ENCODE measurements at regions not wholly inside any gene's neighbourhood (a gene's known extent, or its start where the extent isn't known, plus 50 kb on each side); places are given as distances from the start of the nearest gene placed in this dataset.
"Not testable (repeated sequence)": the region's sequence is repeated elsewhere in the genome, so short reads cannot be mapped to it uniquely, and the experiment has no call there.

DNA sequence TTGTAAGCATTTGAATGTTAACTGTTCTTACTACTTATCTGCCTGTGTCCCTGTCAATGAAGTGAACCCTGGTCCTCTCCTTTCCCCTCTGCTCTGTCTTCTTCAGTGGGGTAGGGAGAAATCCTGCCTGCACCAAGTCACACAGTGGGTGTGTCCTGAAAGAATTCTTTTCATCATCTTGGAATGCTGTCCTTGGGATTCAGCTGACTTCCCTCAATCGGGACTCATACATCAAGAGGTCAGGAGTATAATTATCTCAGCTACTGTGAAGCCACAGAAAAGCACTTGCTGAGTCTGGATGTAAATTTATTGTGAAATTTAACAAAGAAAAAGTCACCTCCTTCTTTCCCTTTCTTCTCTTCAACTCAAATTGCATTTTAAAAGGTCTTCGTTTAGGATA, 328.5 kb downstream of the SOX4 start:
- peak in 6 of 8 experiments; percentile 54 to 83 (median 78) for ATAC-seq (replicated peaks in 6 of 8)
- WGBS, 10 experiments, result 0 to 50% (median 13%) methylated on average over 1 to 2 of the region's 2 CpGs; no CpG with 5 or more reads in 3 of the 10 experiments
- peaks cover 20 to 28% of the 10 kb centered on the region in 2 donors for H3K4me1 ChIP-seq (replicated peaks in 1 of 2)
- in situ Hi-C loops (cut with MboI; ENCODE audit: low pct_unique_long_range_greater_than_20kb in 2 of 9, low sequenced_read_pairs in 9 of 9, unreplicated experiment in 9 of 9), result no loop called here
- H3K27ac ChIP-seq, result no peak overlapping the region
- H3K4me3 ChIP-seq, result no peak overlapping the region

DNA sequence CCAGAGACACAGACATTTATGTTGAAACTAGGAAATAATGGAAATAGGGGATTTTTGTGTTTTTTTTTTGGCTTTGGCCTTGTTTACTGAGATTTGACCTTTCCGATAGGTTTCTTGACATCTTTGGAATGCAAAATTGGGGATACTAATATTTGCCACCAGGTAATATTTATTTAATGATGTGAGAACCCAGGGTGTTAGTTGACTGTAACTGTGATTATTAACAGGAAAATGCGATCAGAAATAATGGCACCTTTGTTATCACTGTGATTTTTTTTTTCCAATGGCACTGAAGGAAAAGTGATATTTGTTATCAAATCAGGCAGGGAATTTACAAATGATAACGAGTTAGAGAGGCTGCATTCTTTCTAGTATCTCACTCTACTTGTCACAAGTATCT, 330.5 kb downstream of the SOX4 start:
- ATAC-seq (replicated peaks in 6 of 8), result no peak
- in situ Hi-C loops (cut with MboI; ENCODE audit: low pct_unique_long_range_greater_than_20kb in 2 of 9, low sequenced_read_pairs in 9 of 9, unreplicated experiment in 9 of 9), result no loop called here
- 44 to 100% (median 93%) methylated on average over 1 to 3 of the region's 3 CpGs; no CpG with 5 or more reads in 1 of the 10 experiments for WGBS, 10 experiments
- Histone ChIP-seq H3K4me1 (replicated peaks in 1 of 2) (peaks cover 19 to 24% of the 10 kb centered on the region in 2 donors), H3K27ac (no peak overlapping the region), H3K4me3 (no peak overlapping the region)

DNA sequence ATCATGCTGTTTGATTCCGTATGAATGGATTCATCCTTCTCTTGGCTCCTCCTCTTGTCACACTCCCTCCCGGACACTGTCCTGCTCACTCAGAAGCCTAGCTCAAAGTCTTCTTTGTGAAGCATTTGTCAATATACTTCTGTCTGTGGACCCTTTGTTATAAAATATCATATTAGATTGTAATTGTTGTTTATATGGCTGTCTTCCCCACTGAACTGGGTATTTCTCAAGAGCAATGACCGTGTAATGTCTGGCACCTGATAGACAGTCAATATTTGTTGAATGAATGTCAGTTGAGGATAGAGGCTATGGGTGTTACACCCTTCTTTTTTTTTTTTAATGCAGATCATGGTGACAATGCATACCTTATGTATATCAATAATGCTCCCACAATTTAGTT, 335.3 kb downstream of the SOX4 start:
- H3K4me1 ChIP-seq (replicated peaks in 1 of 2), result peaks cover 6 to 15% of the 10 kb centered on the region in 2 donors
- in situ Hi-C loops (cut with MboI; ENCODE audit: low pct_unique_long_range_greater_than_20kb in 2 of 9, low sequenced_read_pairs in 9 of 9, unreplicated experiment in 9 of 9), result no loop called here
- WGBS, 10 experiments, result 4 to 100% (median 70%) methylated on average over 1 to 3 of the region's 3 CpGs
- ATAC-seq (replicated peaks in 6 of 8), result no peak
- no peak overlapping the region for H3K27ac ChIP-seq
- no peak overlapping the region for H3K4me3 ChIP-seq

DNA sequence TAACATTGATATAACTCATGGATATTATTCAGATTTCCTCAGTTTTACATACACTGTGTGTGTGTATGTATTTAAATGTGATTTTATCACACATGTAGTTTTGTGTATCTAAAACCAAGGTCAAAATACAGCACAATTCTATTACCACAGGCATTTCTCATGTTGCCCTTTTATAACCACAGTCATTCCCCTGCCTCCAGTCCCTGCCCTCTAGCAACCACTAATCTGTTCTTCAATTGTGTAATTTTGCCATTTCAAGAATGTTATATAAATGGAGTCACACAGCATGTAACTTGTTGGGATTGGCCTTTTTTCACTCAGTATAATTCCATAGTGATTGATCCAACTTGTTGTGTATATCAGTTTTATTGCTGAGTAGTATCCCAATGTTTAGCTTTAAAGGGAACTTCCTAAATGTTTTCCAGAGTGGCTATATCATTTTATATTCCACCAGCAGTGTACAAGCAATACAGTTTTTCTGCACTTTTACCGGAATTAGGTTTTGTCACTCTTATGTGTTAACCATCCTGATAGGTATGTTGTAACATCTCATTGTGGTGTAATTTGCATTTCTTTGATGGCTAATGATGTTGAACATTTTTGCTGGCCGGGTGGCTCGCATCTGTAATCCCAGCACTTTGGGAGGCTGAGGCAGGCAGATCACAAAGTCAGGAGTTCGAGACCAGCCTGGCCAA, 338.2 kb downstream of the SOX4 start:
- WGBS, 10 experiments, result 90 to 100% (median 98%) methylated on average over 1 to 4 of the region's 4 CpGs; no CpG with 5 or more reads in 6 of the 10 experiments
- no peak overlapping the region for H3K27ac ChIP-seq
- in situ Hi-C loops (cut with MboI; ENCODE audit: low pct_unique_long_range_greater_than_20kb in 2 of 9, low sequenced_read_pairs in 9 of 9, unreplicated experiment in 9 of 9), result no loop called here
- no peak for ATAC-seq (replicated peaks in 6 of 8)
- H3K4me3 ChIP-seq, result no peak overlapping the region
- H3K4me1 ChIP-seq (replicated peaks in 1 of 2), result peaks cover 0 to 4% of the 10 kb centered on the region in 2 donors

DNA sequence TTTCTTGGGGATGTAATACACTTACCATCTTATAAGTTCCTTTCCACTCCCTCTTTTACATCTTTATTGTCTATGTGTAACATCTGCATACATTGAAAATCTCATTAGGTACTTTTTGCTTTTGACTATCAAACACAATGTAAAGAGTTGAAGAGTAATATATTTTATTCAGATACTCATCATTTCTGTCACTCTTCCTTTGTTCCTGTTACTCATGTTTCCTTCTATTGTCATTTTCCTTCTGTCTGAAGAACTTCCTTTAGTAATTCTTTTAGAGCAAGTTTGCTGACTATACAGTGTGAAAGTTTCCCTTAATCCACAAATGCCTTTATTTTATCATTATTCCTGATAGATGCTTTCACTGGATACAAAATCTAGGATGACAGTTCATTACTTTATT, 339.8 kb downstream of the SOX4 start:
- H3K27ac ChIP-seq, result no peak overlapping the region
- no peak overlapping the region for H3K4me3 ChIP-seq
- in situ Hi-C loops (cut with MboI; ENCODE audit: low pct_unique_long_range_greater_than_20kb in 2 of 9, low sequenced_read_pairs in 9 of 9, unreplicated experiment in 9 of 9), result no loop called here
- no peak for ATAC-seq (replicated peaks in 6 of 8)
- peaks cover 0 to 4% of the 10 kb centered on the region in 2 donors for H3K4me1 ChIP-seq (replicated peaks in 1 of 2)

DNA sequence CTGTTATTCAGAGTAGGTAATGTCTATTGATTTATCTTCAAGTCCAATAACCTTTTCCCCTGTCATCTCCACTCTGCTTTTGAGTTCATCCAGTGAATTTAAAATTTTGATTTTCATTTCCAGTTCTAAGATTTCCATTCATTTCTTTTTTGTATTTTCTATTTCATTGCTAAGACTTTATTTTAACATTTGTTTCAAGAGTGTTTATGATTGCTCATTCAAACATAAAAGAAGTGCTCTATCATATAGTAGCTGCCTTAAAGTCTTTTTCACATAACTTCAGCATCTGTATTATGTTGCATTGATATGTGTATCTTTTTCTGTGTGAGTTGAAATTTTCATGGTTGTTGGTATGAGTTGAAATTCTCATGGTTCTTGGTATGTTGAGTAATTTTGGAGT, 341.6 kb downstream of the SOX4 start:
- Histone ChIP-seq H3K27ac (no peak overlapping the region), H3K4me3 (no peak overlapping the region), H3K4me1 (replicated peaks in 1 of 2) (no peaks in the 10 kb centered on the region)
- in situ Hi-C loops (cut with MboI; ENCODE audit: low pct_unique_long_range_greater_than_20kb in 2 of 9, low sequenced_read_pairs in 9 of 9, unreplicated experiment in 9 of 9), result no loop called here
- no peak for ATAC-seq (replicated peaks in 6 of 8)

DNA sequence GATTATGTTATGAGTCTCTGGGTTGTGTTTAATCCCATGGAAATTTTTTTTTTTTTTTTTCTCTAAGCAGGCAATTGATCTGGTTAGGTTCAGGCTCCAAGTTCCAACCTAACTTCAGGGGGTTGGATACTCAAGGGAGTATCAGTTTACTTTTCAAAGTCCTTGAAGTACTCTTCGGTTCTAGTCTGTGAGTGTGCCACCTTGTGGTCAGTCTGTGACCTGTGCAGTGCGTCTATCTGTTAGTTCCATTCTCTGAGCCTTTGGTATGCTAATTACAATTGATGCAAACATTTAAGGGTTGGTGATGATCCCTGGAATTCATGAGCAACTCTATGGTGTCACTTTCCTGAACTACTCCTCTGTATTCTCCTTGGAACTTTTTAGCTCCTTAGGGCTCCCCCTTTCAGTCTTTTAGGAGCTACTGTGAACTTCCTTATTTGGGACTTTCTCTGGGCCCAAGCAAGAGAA, 342.0 kb downstream of the SOX4 start:
- in situ Hi-C loops (cut with MboI; ENCODE audit: low pct_unique_long_range_greater_than_20kb in 2 of 9, low sequenced_read_pairs in 9 of 9, unreplicated experiment in 9 of 9), result no loop called here
- WGBS, 10 experiments, result 0 to 100% (median 60%) methylated on average over 1 to 2 of the region's 2 CpGs; no CpG with 5 or more reads in 4 of the 10 experiments
- no peak overlapping the region for H3K4me3 ChIP-seq
- H3K27ac ChIP-seq, result no peak overlapping the region
- peak in 3 of 8 experiments; percentile 69 to 80 (median 75) for ATAC-seq (replicated peaks in 6 of 8)
- H3K4me1 ChIP-seq (replicated peaks in 1 of 2), result no peaks in the 10 kb centered on the region

DNA sequence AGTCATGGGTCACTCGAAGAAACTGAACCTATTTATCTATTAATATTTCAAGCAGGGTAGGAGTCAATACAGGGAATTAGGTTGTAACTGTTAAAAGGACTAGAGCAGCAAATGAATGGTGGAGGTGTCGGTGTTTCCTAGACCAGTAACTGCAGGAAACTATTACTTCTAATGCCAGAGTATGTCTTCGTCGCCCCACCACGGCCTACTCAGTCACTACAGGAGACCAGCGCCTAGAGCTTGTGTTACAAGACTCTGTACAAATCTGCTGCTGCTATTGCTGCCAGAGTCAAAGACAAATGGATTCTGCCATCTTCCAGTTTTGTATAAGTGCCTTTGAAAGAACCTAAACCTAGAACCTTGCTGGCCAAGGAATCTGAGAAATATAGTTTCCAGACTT, 343.9 kb downstream of the SOX4 start:
- WGBS, 10 experiments, result 83 to 100% (median 96%) methylated on average over 1 to 5 of the region's 6 CpGs; no CpG with 5 or more reads in 2 of the 10 experiments
- ATAC-seq (replicated peaks in 6 of 8), result no peak
- in situ Hi-C loops (cut with MboI; ENCODE audit: low pct_unique_long_range_greater_than_20kb in 2 of 9, low sequenced_read_pairs in 9 of 9, unreplicated experiment in 9 of 9), result no loop called here

DNA sequence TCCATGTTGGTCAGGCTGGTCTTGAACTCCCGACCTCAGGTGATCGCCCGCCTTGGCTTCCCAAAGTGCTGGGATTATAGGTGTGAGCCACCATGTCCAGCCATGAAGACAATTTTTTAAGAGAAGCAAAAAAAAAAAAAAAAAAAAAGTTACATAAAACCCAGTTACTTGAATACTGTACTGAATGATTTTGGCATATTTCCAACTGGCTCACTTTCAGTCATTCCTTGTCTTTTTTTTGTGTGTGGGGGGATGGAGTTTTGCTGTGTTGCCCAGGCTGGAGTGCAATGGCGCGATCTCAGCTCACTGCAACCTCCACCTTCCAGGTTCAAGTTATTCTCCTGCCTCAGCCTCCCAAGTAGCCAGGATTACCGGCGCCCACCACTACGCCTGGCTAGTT, 345.5 kb downstream of the SOX4 start:
- ATAC-seq (replicated peaks in 6 of 8); H3K27ac ChIP-seq; H3K4me3 ChIP-seq; in situ Hi-C loops (cut with MboI; ENCODE audit: low pct_unique_long_range_greater_than_20kb in 2 of 9, low sequenced_read_pairs in 9 of 9, unreplicated experiment in 9 of 9): not testable (repeated sequence)
- H3K4me1 ChIP-seq (replicated peaks in 1 of 2), result peaks cover 6 to 14% of the 10 kb centered on the region in 2 donors
- WGBS, 10 experiments, result 73 to 100% (median 96%) methylated on average over 1 to 4 of the region's 8 CpGs; no CpG with 5 or more reads in 3 of the 10 experiments

More for the DNA sequence above, 343.9 kb downstream of the SOX4 start:
- H3K4me3 ChIP-seq, result no peak overlapping the region
- peaks cover 6% of the 10 kb centered on the region in 2 donors for H3K4me1 ChIP-seq (replicated peaks in 1 of 2)
- H3K27ac ChIP-seq, result no peak overlapping the region

DNA sequence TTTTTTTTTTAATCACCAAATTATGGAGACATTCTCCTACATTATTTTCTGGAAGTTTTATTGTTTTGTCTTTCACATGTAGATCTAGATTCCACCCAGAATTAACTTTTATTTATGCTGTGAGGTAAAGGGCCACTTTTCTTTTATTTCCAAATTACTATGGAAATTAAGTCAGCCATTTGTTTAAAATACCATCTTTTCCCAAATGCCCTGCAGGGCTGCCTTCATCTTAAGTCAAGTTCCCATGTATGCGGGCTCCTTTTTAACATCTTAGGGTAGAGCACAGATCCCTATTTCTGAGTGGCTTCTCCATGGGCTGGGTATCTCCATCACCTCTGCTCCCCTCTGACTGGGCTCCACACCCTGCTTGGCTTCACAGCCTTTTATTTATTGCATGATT, 348.4 kb downstream of the SOX4 start:
- in situ Hi-C loops (cut with MboI; ENCODE audit: low pct_unique_long_range_greater_than_20kb in 2 of 9, low sequenced_read_pairs in 9 of 9, unreplicated experiment in 9 of 9), result no loop called here
- no peak overlapping the region for H3K27ac ChIP-seq
- 50 to 100% (median 86%) methylated on average over 1 of the region's 1 CpG; no CpG with 5 or more reads in 1 of the 10 experiments for WGBS, 10 experiments
- no peak overlapping the region for H3K4me3 ChIP-seq
- peaks cover 6 to 14% of the 10 kb centered on the region in 2 donors for H3K4me1 ChIP-seq (replicated peaks in 1 of 2)
- ATAC-seq (replicated peaks in 6 of 8), result no peak

DNA sequence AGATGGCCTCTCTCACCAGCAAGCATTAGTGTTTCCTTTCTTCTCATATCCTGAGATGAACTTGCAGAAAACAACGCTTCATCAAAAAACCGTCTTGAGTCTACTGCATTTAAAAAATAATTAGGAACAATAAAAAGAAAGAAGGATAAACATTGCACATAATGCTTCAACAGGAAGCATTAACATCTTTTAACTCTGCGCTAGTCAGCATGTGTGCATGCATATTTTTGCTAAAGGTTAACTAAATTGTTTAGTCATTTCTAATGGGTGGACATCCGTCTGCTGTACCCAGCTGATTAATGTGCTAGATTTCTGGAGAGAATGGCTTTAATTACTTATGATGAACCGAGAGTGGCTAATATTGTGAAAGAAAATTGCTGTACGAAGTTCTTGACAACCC, 349.3 kb downstream of the SOX4 start:
- in situ Hi-C loops (cut with MboI; ENCODE audit: low pct_unique_long_range_greater_than_20kb in 2 of 9, low sequenced_read_pairs in 9 of 9, unreplicated experiment in 9 of 9), result no loop called here
- WGBS, 10 experiments, result 3 to 96% (median 50%) methylated on average over 3 to 6 of the region's 6 CpGs
- Histone ChIP-seq H3K27ac (no peak overlapping the region), H3K4me3 (no peak overlapping the region), H3K4me1 (replicated peaks in 1 of 2) (peaks cover 9 to 17% of the 10 kb centered on the region in 2 donors)
- peak in 6 of 8 experiments; percentile 29 to 67 (median 54) for ATAC-seq (replicated peaks in 6 of 8)

DNA sequence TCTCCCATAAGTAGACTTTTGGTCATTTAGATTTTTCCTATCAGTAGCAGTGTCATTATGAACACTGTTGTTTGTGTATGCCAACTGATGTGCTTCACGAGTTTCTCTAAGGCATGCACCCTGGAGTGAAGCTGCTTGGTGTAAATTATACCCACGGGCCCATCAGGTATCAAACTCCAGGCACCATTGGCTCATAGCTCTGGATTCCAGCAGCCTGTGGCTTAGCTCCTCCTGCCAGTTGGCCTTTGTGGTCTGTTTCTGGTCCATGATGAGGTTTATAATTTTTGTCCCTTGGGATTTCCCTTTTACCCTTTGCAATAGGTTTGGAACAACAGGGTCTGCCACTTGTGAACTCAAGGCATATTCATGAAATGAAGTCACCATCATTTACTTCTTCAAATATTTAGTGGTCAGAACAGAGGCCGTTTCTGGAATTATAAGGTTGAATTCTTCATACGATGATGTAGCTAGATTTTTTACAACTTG, 350.5 kb downstream of the PRL start:
- H3K4me3 ChIP-seq, result no peak overlapping the region
- H3K27ac ChIP-seq, result no peak overlapping the region
- ATAC-seq (replicated peaks in 6 of 8), result no peak
- H3K4me1 ChIP-seq (replicated peaks in 1 of 2), result peaks cover 31 to 50% of the 10 kb centered on the region in 2 donors
- in situ Hi-C loops (cut with MboI; ENCODE audit: low pct_unique_long_range_greater_than_20kb in 2 of 9, low sequenced_read_pairs in 9 of 9, unreplicated experiment in 9 of 9), result no loop called here
- WGBS, 10 experiments, result 0 to 100% (median 68%) methylated on average over 1 to 4 of the region's 4 CpGs; no CpG with 5 or more reads in 1 of the 10 experiments

DNA sequence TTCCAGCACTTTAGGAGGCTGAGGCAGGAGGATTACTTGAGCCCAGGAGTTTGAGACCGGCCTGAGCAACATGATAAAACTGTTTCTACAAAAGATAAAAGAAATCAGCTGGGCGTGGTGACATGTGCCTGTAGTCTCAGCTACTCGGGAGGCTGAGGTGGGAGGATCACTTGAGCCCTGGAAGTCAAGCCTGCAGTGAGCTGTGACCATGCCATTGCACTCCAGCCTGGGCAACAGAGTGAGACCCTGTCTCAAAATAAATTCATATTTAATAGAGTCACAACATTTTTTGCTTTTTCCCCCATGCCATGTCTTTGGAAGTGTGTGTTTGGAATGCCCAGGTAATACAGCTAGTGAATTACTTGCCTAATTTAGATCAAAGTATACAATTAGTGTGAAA, 349.6 kb downstream of the PRL start:
- in situ Hi-C loops (cut with MboI; ENCODE audit: low pct_unique_long_range_greater_than_20kb in 2 of 9, low sequenced_read_pairs in 9 of 9, unreplicated experiment in 9 of 9); H3K27ac ChIP-seq; ATAC-seq (replicated peaks in 6 of 8); H3K4me3 ChIP-seq: not testable (repeated sequence)
- H3K4me1 ChIP-seq (replicated peaks in 1 of 2), result peaks cover 26 to 47% of the 10 kb centered on the region in 2 donors
- 34 to 100% (median 80%) methylated on average over 1 to 3 of the region's 3 CpGs; no CpG with 5 or more reads in 3 of the 10 experiments for WGBS, 10 experiments
